Pancreas (tissue), 10 donors: ENCODE measurements at regions not wholly inside any gene's neighbourhood (a gene's known extent, or its start where the extent isn't known, plus 50 kb on each side); places are given as distances from the start of the nearest gene placed in this dataset.

Experiments
- ATAC-seq, 4 donors: fragments of 200-7000 bp; cut with Tn5 transposase; one replicate each; pipeline versions ENCODE4 v1.8.0 to v1.9.1; 2020; ENCODE audit warnings: mild to moderate bottlenecking in 4 of 4, moderate library complexity in 4 of 4
- DNase-seq, 6 donors: peaks; one replicate each; pipeline ENCODE4 v3.0.0-alpha.2; 2020
- FAIRE-seq: peaks from 2 replicates; lab custom pipeline; 2012; peaks lifted over from hg19 to GRCh38; lab: Jason Lieb, UNC
- H3K27ac ChIP-seq, 4 donors: fragments of 200-600 bp; sonication (generic); 1 replicate in 3 of 4; 2 replicates in 1 of 4; pipeline versions ENCODE4 v1.5.0 to v1.8.0; 2020
- H3K27me3 ChIP-seq, 4 donors: fragments of 200-600 bp; one replicate each; pipeline ENCODE4 v1.8.0; 2021
- H3K36me3 ChIP-seq, 3 donors: fragments of 200-600 bp; sonication (generic) in 1 of 3; one replicate each; pipeline versions ENCODE4 v1.5.0 to v1.8.0; 2020 to 2021
- H3K4me1 ChIP-seq, 3 donors: fragments of 200-600 bp; one replicate each; pipeline ENCODE4 v1.8.0; 2021
- H3K4me3 ChIP-seq, 4 donors: fragments of 200-600 bp; sonication (generic) in 2 of 4; one replicate each; pipeline versions ENCODE4 v1.5.0 to v1.8.0; 2020 to 2021
- H3K9me3 ChIP-seq, 4 donors: fragments of 200-600 bp; one replicate each; pipeline ENCODE4 v1.8.0; 2021
- CTCF ChIP-seq, 4 donors: fragments of 200-600 bp; sonication (generic) in 3 of 4; IDR thresholded peaks; one replicate each; pipeline versions ENCODE4 v1.5.0 to v1.8.0; 2021; ENCODE audit warnings: antibody characterized with exemption in 4 of 4
- WGBS, 2 donors: extraction: QIAGEN DNeasy Blood & Tissue Kit; methylation state at CpG; one replicate each; pipeline ENCODE4 v1.1.7; 2013; 5-methylcytosine and 5-hydroxymethylcytosine counted together
- intact Hi-C, 3 donors: fragments of 100-400 bp; cut with DNase I; formaldehyde crosslinking; loops; one replicate each; pipeline versions ENCODE4 v1.11.1 to v1.14.2; 2022
- donor health status: healthy with polysubstance abuse.
- donor health status: DM: no; HTN: no; CAD: no; lungs with moderate emphysema.
- donor health status: DM: no; HTN: no; CAD: no.
- donor health status: control.
- donor health status: control.
- donor health status: Bipolar disorder and iron deficiency.
- donor health status: DM: yes; HTN: yes; CAD: no.
- donor health status: DM: no; HTN: no; CAD: no.
- donor health status: DM: no; HTN: no; CAD: no.
- donor health status: DM: yes; HTN: yes; CAD: no.

DNA sequence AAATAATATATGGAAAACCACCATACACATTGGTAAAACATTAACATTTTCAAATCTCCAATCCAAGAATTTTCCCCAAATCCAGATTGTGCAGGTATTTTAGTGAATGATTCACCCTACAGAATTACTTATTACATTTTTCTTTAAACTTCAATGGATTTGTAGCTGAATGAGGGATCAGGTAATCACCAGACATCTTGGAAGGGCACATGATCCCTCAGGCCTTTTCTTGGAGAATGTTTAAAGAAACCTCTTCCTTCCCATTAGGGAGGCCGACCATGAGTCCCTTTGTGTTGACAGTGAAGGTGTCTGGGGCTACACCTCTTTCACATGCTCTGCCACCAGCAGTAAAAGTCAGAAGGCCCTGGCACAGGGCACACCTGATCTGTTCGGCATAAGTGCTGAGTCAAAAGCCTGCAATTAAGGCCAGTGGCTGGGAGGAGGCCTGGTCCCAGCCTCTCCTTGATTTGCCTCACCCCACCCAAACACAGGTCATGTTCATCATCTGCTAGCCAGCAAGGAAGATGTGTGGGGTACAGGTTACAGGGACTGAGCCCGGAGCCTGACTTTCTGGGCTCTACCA lies 207.7 kb downstream of the SNX10 start:
- no peak overlapping the region for H3K27ac ChIP-seq
- no peaks in the 10 kb centered on the region for H3K9me3 ChIP-seq
- TF ChIP-seq CTCF (IDR thresholded peaks at IDR 0.05): no peak
- H3K4me1 ChIP-seq: peaks cover 0 to 8% (median 4%) of the 10 kb centered on the region in 3 donors
- ATAC-seq: no peak
- WGBS, 2 donors: 75 to 77% methylated on average over 3 of the region's 3 CpGs
- no peak for DNase-seq
- FAIRE-seq: no peak
- H3K4me3 ChIP-seq: no peak overlapping the region
- intact Hi-C loops: loop anchor here in 1 of 3 donors (10.0 kb wide), 1 partner anchor 115 kb away; no protein-coding TSS in a partner anchor
- no peaks in the 10 kb centered on the region for H3K27me3 ChIP-seq
- no peaks in the 10 kb centered on the region for H3K36me3 ChIP-seq

GRCh38 chr7:26500749-26501352 lies 209.2 kb downstream of the SNX10 start:
- intact Hi-C loops: no loop called here
- WGBS, 2 donors: 46 to 52% methylated on average over 6 of the region's 6 CpGs
- H3K4me1 ChIP-seq: peaks cover 0 to 2% (median under 1%) of the 10 kb centered on the region in 3 donors
- DNase-seq: no peak
- no peak overlapping the region for H3K4me3 ChIP-seq
- H3K27me3 ChIP-seq: no peaks in the 10 kb centered on the region
- H3K36me3 ChIP-seq: no peaks in the 10 kb centered on the region
- TF ChIP-seq CTCF (IDR thresholded peaks at IDR 0.05): peak in 2 of 4 donors; percentile 12 to 46
- peak; percentile 44 to 75 (median 58) for ATAC-seq
- H3K27ac ChIP-seq: no peak overlapping the region
- peak; percentile 13 for FAIRE-seq
- no peaks in the 10 kb centered on the region for H3K9me3 ChIP-seq

DNA sequence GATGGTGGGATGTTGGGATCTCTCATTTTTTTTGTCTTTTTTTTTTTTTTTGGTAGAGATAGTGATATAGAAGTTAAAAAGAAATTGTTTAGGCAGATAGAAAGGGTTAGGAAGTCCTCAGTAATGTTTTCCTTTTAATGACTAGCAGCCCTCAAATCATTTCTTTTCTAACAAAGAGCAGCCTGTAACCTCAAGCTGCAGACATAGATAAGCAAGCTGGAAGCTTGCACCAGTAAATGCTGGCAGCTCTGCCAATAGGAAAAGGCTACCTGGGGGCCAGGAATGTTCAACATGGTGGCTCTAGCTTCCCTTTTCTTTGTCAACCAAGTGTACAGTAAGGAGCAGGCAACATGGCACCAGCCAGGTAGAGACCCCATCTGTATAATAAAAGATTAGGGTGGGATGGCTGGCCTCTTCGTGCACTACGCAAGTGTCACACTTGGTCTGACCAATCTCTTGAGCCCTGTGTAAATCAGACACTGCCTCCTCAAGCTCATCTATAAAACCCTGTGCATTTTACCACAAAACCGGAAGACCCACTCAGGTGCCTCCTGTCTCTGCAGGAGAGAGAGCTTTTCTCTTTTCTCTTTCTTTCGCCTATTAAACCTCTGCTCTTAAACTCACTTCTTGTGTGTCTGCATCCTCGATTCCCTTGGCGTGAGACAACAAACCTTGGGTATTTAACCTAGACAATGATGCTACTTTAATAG lies 212.9 kb downstream of the SNX10 start:
- intact Hi-C loops: no loop called here
- Histone ChIP-seq H3K27me3 (no peaks in the 10 kb centered on the region), H3K36me3 (no peaks in the 10 kb centered on the region), H3K4me3 (no peak overlapping the region), H3K9me3 (no peaks in the 10 kb centered on the region), H3K4me1 (peaks cover 0 to 7% (median 4%) of the 10 kb centered on the region in 3 donors), H3K27ac (no peak overlapping the region)
- TF ChIP-seq CTCF (IDR thresholded peaks at IDR 0.05): no peak
- no peak for DNase-seq
- no peak for FAIRE-seq
- 93 to 95% methylated on average over 6 of the region's 6 CpGs for WGBS, 2 donors
- ATAC-seq: no peak

- no peak for FAIRE-seq
These were observed 214.5 kb downstream of the SNX10 start for GRCh38 chr7:26506196-26506595.

More at GRCh38 chr7:26506196-26506595, 214.5 kb downstream of the SNX10 start:
- Histone ChIP-seq H3K36me3 (no peaks in the 10 kb centered on the region), H3K9me3 (no peaks in the 10 kb centered on the region), H3K27me3 (no peaks in the 10 kb centered on the region), H3K27ac (no peak overlapping the region), H3K4me3 (no peak overlapping the region), H3K4me1 (peaks cover 0 to 7% (median 4%) of the 10 kb centered on the region in 3 donors)
- ATAC-seq (no peak), DNase-seq (no peak)
- intact Hi-C loops: no loop called here
- 86 to 89% methylated on average over 7 of the region's 7 CpGs for WGBS, 2 donors
- TF ChIP-seq CTCF (IDR thresholded peaks at IDR 0.05): no peak
